Colonic mucosa (tissue), 4 donors: ENCODE measurements at regions not wholly inside any gene's neighbourhood (a gene's known extent, or its start where the extent isn't known, plus 50 kb on each side); places are given as distances from the start of the nearest gene placed in this dataset.
A peak's percentile ranks its signal among the peaks of the same experiment; 100 is the strongest.

Experiments used
- DNase-seq: peaks from one replicate; pipeline ENCODE4 v3.0.0-alpha.2; 2020
- H3K27ac ChIP-seq: fragments of 200-600 bp; one replicate; pipeline ENCODE4 v1.8.0; 2021
- H3K27me3 ChIP-seq: fragments of 200-600 bp; one replicate; pipeline ENCODE4 v1.8.0; 2021
- H3K36me3 ChIP-seq: fragments of 200-600 bp; one replicate; pipeline ENCODE4 v1.8.0; 2021
- H3K4me1 ChIP-seq: fragments of 200-600 bp; one replicate; pipeline ENCODE4 v1.8.0; 2021; ENCODE audit warnings: mild to moderate bottlenecking
- H3K4me3 ChIP-seq: fragments of 200-600 bp; one replicate; pipeline ENCODE4 v1.8.0; 2021
- H3K9ac ChIP-seq, 2 donors: one replicate each; pipeline ENCODE4 v1.7.0; 2013; ENCODE audit warnings: control low read depth in 2 of 2, low read depth in 2 of 2, low read length in 2 of 2
- H3K9me3 ChIP-seq: fragments of 200-600 bp; one replicate; pipeline ENCODE4 v1.8.0; 2021
- CTCF ChIP-seq: fragments of 200-600 bp; IDR thresholded peaks from one replicate; pipeline ENCODE4 v1.8.0; 2022; ENCODE audit warnings: antibody characterized with exemption, mild to moderate bottlenecking
- intact Hi-C: fragments of 100-400 bp; cut with DNase I; formaldehyde crosslinking; loops from one replicate; pipeline ENCODE4 v1.14.1; 2022
- donor health status: healthy.
- donor health status: DM: no; HTN: no; CAD: no.
- donor health status: DM: no; HTN: no; CAD: no.

DNA sequence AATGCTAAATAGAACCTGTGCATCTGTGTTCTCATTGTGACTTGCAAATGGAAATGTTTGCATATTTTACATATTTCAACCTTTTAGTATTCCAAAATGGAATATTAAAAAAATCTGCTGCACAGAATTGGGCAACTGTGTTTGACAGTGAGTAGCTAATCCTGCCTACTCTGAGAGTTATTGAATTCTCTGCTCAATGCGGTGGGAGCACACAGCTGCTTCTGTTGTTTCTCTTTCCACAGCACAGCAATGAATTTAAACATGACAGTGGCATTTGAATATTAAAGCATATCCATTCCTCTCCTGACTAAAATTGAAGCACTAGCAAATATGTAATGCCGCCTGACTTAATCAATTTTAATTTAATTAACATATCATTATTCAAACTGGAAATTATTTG lies 366.6 kb downstream of the GASK1B start:
- Histone ChIP-seq H3K27me3 (no peaks in the 10 kb centered on the region), H3K9me3 (no peaks in the 10 kb centered on the region), H3K4me3 (no peak overlapping the region), H3K9ac (no peak overlapping the region), H3K36me3 (no peaks in the 10 kb centered on the region), H3K4me1 (no peaks in the 10 kb centered on the region), H3K27ac (no peak overlapping the region)
- DNase-seq = no peak
- no peak for TF ChIP-seq CTCF
- intact Hi-C loops = no loop called here

DNA sequence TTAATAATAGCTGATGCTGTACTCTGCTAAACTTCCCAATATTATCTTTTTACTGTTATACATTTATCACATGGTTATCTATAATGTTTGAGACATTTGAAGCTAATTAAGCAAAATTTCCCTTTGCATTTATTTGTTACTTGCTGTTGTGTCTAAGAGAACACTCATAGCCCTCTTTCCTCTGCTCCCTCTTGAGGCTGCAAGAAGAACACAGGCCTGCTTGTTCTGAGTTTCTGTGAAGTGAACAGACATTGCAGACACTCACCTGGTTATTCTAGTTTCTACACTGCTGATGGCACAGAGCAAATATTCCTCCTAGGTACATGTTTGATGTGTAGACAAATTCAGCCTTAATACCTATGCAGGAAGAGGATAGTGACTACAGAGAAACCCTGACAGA lies 367.8 kb downstream of the GASK1B start:
- H3K4me1 ChIP-seq = no peaks in the 10 kb centered on the region
- DNase-seq = no peak
- intact Hi-C loops = no loop called here
- H3K27me3 ChIP-seq = no peaks in the 10 kb centered on the region
- H3K9ac ChIP-seq = no peak overlapping the region
- TF ChIP-seq CTCF = peak; percentile 13
- no peak overlapping the region for H3K4me3 ChIP-seq
- no peaks in the 10 kb centered on the region for H3K36me3 ChIP-seq
- H3K9me3 ChIP-seq = no peaks in the 10 kb centered on the region
- no peak overlapping the region for H3K27ac ChIP-seq

GRCh38 chr4:157803845-157804521 lies 368.8 kb downstream of the GASK1B start:
- Histone ChIP-seq H3K36me3 (no peaks in the 10 kb centered on the region), H3K4me3 (no peak overlapping the region), H3K27me3 (no peaks in the 10 kb centered on the region), H3K9ac (no peak overlapping the region), H3K9me3 (no peaks in the 10 kb centered on the region), H3K27ac (no peak overlapping the region), H3K4me1 (no peaks in the 10 kb centered on the region)
- no peak for DNase-seq
- intact Hi-C loops = no loop called here
- no peak for TF ChIP-seq CTCF

DNA sequence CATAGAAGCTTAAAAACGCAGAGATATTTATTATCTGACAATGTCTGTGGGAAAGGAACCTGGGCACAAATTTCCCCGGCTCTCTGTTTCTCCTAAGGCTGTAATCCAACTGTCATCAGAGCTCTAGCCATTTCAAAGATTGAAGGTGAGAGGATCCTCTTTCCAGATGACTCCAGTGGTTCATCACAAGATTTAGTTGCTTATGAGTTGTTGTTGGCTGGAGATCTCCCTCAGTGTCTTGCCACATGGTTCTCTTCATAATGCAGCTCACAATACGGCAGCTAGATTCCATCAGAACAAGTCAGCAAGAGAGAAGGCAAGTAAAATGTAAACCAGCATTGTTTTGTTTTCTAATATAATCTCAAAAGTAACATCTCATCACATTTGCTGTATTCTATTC lies 369.4 kb downstream of the GASK1B start:
- intact Hi-C loops = no loop called here
- H3K9ac ChIP-seq = no peak overlapping the region
- H3K27ac ChIP-seq = no peak overlapping the region
- H3K4me3 ChIP-seq = no peak overlapping the region
- no peaks in the 10 kb centered on the region for H3K27me3 ChIP-seq
- TF ChIP-seq CTCF = no peak
- H3K36me3 ChIP-seq = no peaks in the 10 kb centered on the region
- no peak for DNase-seq
- no peaks in the 10 kb centered on the region for H3K4me1 ChIP-seq
- no peaks in the 10 kb centered on the region for H3K9me3 ChIP-seq

DNA sequence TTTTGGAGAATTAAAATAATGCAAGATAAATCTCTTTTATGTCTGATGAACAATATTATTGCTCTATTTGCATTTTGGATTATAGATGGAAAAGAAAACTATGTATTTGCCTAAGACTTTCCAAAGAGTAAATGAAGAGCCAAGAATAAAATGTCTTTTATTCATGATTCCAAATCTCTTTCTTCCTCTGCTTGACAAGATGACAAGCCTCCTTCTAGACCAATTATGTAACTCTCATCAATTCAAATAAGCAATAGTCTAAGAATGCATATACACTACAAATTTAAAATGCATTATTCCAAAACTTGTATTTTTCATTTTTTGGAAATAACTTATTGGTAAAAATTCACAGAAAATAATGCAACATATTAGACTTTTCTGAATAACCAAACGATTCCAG lies 377.3 kb downstream of the GASK1B start:
- H3K27me3 ChIP-seq = no peaks in the 10 kb centered on the region
- intact Hi-C loops = no loop called here
- DNase-seq = no peak
- H3K9ac ChIP-seq = no peak overlapping the region
- no peaks in the 10 kb centered on the region for H3K4me1 ChIP-seq
- H3K4me3 ChIP-seq = no peak overlapping the region
- H3K36me3 ChIP-seq = no peaks in the 10 kb centered on the region
- no peaks in the 10 kb centered on the region for H3K9me3 ChIP-seq
- TF ChIP-seq CTCF = no peak
- H3K27ac ChIP-seq = no peak overlapping the region
